ENCODE measurements at regions not wholly inside any gene's neighbourhood (a gene's known extent, or its start where the extent isn't known, plus 50 kb on each side); places are given as distances from the start of the nearest gene placed in this dataset.

DNA sequence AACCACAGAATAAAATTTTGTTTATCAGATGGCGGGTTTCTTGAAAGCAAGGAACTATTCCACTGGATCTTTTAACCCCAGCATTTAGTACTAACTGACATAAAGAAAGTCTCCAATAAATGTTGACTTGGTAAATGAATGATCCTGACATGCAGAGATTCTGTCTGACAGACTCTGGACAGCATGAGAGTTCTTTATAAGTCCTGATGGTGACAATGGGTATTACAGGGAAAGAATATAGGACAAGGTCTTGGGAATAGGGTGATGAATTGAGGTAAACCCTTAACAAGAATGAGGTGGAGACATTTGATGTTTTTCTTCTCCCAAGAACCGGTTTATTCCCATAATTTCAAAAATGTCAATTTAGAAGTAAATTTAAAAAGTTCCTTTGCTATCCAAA lies 453.9 kb downstream of the TUSC1 start:
- DNase-seq, result no peak
- Histone ChIP-seq H3K27ac (no peak overlapping the region), H3K9me3 (peaks cover 0 to 3% of the 10 kb centered on the region in 2 donors), H3K27me3 (no peaks in the 10 kb centered on the region), H3K4me1 (ENCODE audit: insufficient read depth) (no peaks in the 10 kb centered on the region), H3K4me3 (no peak overlapping the region), H3K36me3 (no peaks in the 10 kb centered on the region)
- intact Hi-C loops (cut with DNase I), result no loop called here
- 83 to 93% (median 88%) methylated on average over 2 of the region's 2 CpGs for WGBS, 3 donors
- TF ChIP-seq POLR2A (IDR thresholded peaks at IDR 0.05) (no peak), EP300 (IDR thresholded peaks at IDR 0.05) (no peak)
- TF ChIP-seq, protein P1, sequence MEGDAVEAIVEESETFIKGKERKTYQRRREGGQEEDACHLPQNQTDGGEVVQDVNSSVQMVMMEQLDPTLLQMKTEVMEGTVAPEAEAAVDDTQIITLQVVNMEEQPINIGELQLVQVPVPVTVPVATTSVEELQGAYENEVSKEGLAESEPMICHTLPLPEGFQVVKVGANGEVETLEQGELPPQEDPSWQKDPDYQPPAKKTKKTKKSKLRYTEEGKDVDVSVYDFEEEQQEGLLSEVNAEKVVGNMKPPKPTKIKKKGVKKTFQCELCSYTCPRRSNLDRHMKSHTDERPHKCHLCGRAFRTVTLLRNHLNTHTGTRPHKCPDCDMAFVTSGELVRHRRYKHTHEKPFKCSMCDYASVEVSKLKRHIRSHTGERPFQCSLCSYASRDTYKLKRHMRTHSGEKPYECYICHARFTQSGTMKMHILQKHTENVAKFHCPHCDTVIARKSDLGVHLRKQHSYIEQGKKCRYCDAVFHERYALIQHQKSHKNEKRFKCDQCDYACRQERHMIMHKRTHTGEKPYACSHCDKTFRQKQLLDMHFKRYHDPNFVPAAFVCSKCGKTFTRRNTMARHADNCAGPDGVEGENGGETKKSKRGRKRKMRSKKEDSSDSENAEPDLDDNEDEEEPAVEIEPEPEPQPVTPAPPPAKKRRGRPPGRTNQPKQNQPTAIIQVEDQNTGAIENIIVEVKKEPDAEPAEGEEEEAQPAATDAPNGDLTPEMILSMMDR (IDR thresholded peaks at IDR 0.05), result no peak

DNA sequence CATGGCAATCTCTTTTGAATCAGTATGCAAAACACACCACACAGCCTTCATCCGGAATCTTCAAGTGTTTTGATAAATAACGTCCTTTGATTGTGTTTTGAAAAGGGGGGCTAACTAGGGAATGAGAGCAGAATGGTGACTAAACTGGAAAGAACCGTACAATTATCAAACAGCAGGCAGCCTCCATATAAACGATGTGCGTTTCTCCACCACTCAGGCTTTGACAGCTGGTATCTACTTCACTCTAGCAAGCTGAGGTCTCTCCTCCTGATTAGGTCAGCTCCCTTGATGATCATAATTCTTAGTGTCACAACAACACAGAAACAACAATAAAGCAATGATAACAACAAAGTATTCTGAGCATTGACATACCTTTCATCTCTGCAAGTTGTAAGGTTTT lies 465.9 kb downstream of the TUSC1 start:
- no peaks in the 10 kb centered on the region for H3K27me3 ChIP-seq
- H3K4me1 ChIP-seq (ENCODE audit: insufficient read depth), result no peaks in the 10 kb centered on the region
- 13 to 28% (median 22%) methylated on average over 5 of the region's 5 CpGs for whole genome bisulfite sequencing, 3 donors
- no peak for DNase-seq
- TF ChIP-seq, protein P1 (IDR thresholded peaks at IDR 0.05), result no peak
- TF ChIP-seq POLR2A (IDR thresholded peaks at IDR 0.05) (no peak), EP300 (IDR thresholded peaks at IDR 0.05) (no peak)
- intact Hi-C loops (cut with DNase I), result no loop called here
- no peak overlapping the region for H3K27ac ChIP-seq
- no peaks in the 10 kb centered on the region for H3K9me3 ChIP-seq
- no peaks in the 10 kb centered on the region for H3K36me3 ChIP-seq
- H3K4me3 ChIP-seq, result no peak overlapping the region

DNA sequence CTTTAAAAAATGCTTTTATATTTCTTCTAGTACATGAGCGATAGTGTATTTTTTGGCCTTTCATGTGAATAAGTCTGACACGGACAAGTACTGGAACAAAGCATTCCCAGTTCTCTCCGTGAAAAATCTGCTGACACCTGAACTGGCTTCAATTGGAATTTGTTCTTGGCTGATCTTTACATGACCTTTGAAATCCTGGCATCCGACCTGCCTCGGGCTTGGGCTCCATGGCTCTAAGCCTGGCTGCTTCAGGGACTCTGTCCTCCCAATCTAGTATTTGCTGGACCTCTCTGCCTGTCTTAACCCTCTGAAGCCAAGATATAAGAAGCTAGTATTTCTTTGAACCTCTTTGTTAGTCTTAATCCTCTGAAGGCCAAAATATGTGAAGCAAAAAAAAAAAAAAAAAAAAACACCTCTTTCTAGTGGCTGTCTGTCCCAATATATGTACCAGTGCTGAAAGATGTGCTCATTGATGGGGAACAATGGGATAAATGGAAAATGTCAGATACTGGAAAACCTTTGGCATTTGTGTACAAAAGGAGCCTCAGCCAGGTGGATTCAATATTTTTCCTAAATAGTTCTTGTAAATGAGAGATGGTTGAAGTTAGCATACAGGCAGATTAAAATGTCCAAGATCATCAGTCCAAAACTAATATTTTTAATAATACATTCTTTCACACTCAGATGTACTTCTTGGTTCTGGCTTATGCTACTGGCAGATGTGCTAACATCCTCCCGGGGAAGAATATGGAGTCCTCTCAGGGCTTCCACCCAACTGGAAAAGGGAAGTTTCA lies 470.6 kb downstream of the TUSC1 start:
- Histone ChIP-seq H3K9me3 (no peaks in the 10 kb centered on the region), H3K4me1 (ENCODE audit: insufficient read depth) (no peaks in the 10 kb centered on the region), H3K4me3 (no peak overlapping the region), H3K27ac (no peak overlapping the region), H3K36me3 (no peaks in the 10 kb centered on the region), H3K27me3 (no peaks in the 10 kb centered on the region)
- TF ChIP-seq, protein P1 (IDR thresholded peaks at IDR 0.05), result no peak
- no peak for TF ChIP-seq EP300 (IDR thresholded peaks at IDR 0.05)
- TF ChIP-seq POLR2A (IDR thresholded peaks at IDR 0.05), result no peak
- no peak for DNase-seq
- intact Hi-C loops (cut with DNase I), result no loop called here
- WGBS, 3 donors, result 46 to 56% (median 50%) methylated on average over 6 of the region's 6 CpGs

DNA sequence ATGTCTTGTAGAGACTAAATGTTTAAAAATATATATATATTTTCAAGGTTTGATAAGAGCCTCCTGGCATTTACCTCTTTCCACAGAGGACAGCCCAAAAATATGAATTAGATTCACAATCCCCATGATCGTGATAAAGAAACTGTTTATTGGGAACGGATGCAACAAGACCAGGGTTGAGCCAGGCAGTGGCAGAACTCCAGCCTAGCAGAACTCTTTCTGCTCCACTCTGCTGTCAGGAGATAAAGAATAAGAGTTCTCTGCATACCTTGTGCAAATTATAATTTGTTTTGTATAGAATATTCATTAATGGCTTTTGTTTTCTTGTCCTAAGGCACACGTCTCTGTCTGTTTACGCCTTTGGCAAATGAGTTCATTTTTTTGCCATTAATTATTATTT lies 472.2 kb downstream of the TUSC1 start:
- WGBS, 3 donors, result 39 to 51% (median 42%) methylated on average over 4 of the region's 4 CpGs
- no peaks in the 10 kb centered on the region for H3K27me3 ChIP-seq
- H3K27ac ChIP-seq, result no peak overlapping the region
- no peak overlapping the region for H3K4me3 ChIP-seq
- DNase-seq, result no peak
- no peaks in the 10 kb centered on the region for H3K9me3 ChIP-seq
- TF ChIP-seq, protein P1 (IDR thresholded peaks at IDR 0.05), result no peak
- TF ChIP-seq EP300 (IDR thresholded peaks at IDR 0.05) (no peak), POLR2A (IDR thresholded peaks at IDR 0.05) (no peak)
- no peaks in the 10 kb centered on the region for H3K36me3 ChIP-seq
- no peaks in the 10 kb centered on the region for H3K4me1 ChIP-seq (ENCODE audit: insufficient read depth)
- intact Hi-C loops (cut with DNase I), result no loop called here
